22Rv1 (cell line): ENCODE measurements at regions not wholly inside any gene's neighbourhood (a gene's known extent, or its start where the extent isn't known, plus 50 kb on each side); places are given as distances from the start of the nearest gene placed in this dataset.

Experiments used
- CTCF ChIP-seq: fragments of 450-650 bp; IDR thresholded peaks from 2 replicates; pipeline ENCODE4 v1.5.1; 2017; ENCODE audit warnings: mild to moderate bottlenecking
- ZFX ChIP-seq: fragments of 450-650 bp; IDR thresholded peaks from 2 replicates; pipeline ENCODE4 v1.6.1; 2017; ENCODE audit warnings: antibody characterized with exemption, borderline replicate concordance

- TF ChIP-seq CTCF, result no peak
- TF ChIP-seq ZFX, result no peak
Observed at GRCh38 chr4:189162888-189163287, 777.8 kb upstream of the FRG1 start.
